HCT116 (cell line): ENCODE measurements at regions not wholly inside any gene's neighbourhood (a gene's known extent, or its start where the extent isn't known, plus 50 kb on each side); places are given as distances from the start of the nearest gene placed in this dataset.

ENCODE experiments used
- ATAC-seq: fragments of 200-7000 bp; cut with Tn5 transposase; 2 replicates; pipeline ENCODE4 v1.9.1; 2020; ENCODE audit warnings: mild to moderate bottlenecking, moderate library complexity
- BruUV-seq: library from RNA; stranded (reverse); fragments of 400-500 nt; replicated peaks from 2 replicates; lab custom pipeline; 2021; lab: Mats Ljungman, UMichigan
- CTCF ChIA-PET: fragments of 300-600 bp; sonication (Branson Sonifier 250); formaldehyde crosslinking; loops from one replicate; lab custom pipeline; 2021; ENCODE audit warnings: antibody characterized with exemption; lab: Charles Lee
- POLR2A ChIA-PET: fragments of 300-600, 350-600 bp; sonication (Branson Sonifier 250); formaldehyde crosslinking; loops from one replicate; lab custom pipeline; 2021; ENCODE audit warnings: antibody characterized with exemption; lab: Charles Lee
- RAD21 ChIA-PET, 2 experiments: fragments of 300-600 bp; sonication (Branson Sonifier 250); formaldehyde crosslinking; loops; one replicate each; lab custom pipeline; 2023; ENCODE audit warnings: low total read pairs in 2 of 2; ENCODE audit not compliant: uncharacterized antibody in 2 of 2, unreplicated experiment in 2 of 2, low non-redundant PET in 1 of 2; lab: Charles Lee
- DNase-seq: peaks from one replicate; pipeline ENCODE4 v3.0.0-alpha.2; 2010; ENCODE audit warnings: low read depth, low spot score
- H2AFZ ChIP-seq: fragments of 200-600 bp; shearing (Covaris generic), sonication (generic); 2 replicates; pipeline ENCODE4 v1.6.1; 2017; ENCODE audit warnings: low read depth, mixed run types, mixed read lengths, antibody characterized with exemption, low read length; ENCODE audit not compliant: poor library complexity, severe bottlenecking
- H3K27ac ChIP-seq: 2 replicates; pipeline ENCODE4 v1.5.1; 2012; ENCODE audit warnings: low read depth, low read length
- H3K27me3 ChIP-seq: fragments of 200-600 bp; sonication (generic); 2 replicates; pipeline ENCODE4 v1.6.1; 2016; ENCODE audit warnings: mixed run types, low read length, mixed read lengths; ENCODE audit not compliant: insufficient read depth
- H3K36me3 ChIP-seq, 2 experiments: fragments of 200-500 bp in 1 of 2; fragments of 200-600 bp in 1 of 2; sonication (Bioruptor generic) in 1 of 2; sonication (generic) in 1 of 2; 2 replicates each; pipeline versions ENCODE4 v1.5.1 to v1.6.1; 2014 to 2016; ENCODE audit warnings: low read length in 2 of 2, inconsistent platforms in 1 of 2, mixed read lengths in 1 of 2, mixed run types in 1 of 2; ENCODE audit not compliant: insufficient read depth in 2 of 2, control insufficient read depth in 1 of 2
- H3K4me1 ChIP-seq, 2 experiments: fragments of 200-600 bp in 1 of 2; sonication (generic) in 1 of 2; 2 replicates each; pipeline versions ENCODE4 v1.5.1 to v1.6.1; 2012 to 2017; ENCODE audit warnings: low read length in 2 of 2, inconsistent platforms in 1 of 2, mild to moderate bottlenecking in 1 of 2, mixed read lengths in 1 of 2, mixed run types in 1 of 2, moderate library complexity in 1 of 2; ENCODE audit not compliant: insufficient read depth in 2 of 2, control insufficient read depth in 1 of 2
- H3K4me2 ChIP-seq: fragments of 200-600 bp; sonication (generic); 2 replicates; pipeline ENCODE4 v1.6.1; 2017; ENCODE audit warnings: mixed run types, low read length, mixed read lengths
- H3K4me3 ChIP-seq, 2 experiments: fragments of 200-600 bp in 1 of 2; sonication (generic) in 1 of 2; replicated peaks in 1 of 2; 2 replicates each; pipeline ENCODE4 v1.5.1; 2011 to 2016; ENCODE audit warnings: low read length in 2 of 2, control low read depth in 1 of 2, low read depth in 1 of 2, mild to moderate bottlenecking in 1 of 2, mixed read lengths in 1 of 2, mixed run types in 1 of 2
- H3K79me2 ChIP-seq: fragments of 200-600 bp; sonication (generic); 2 replicates; pipeline ENCODE4 v1.6.1; 2017; ENCODE audit warnings: mild to moderate bottlenecking, mixed run types, low read length, moderate library complexity, mixed read lengths; ENCODE audit not compliant: insufficient read depth
- H3K9ac ChIP-seq: fragments of 200-600 bp; sonication (generic); 2 replicates; pipeline ENCODE4 v1.6.1; 2016; ENCODE audit warnings: low read length, mixed read lengths
- H3K9me2 ChIP-seq: fragments of 200-600 bp; sonication (generic), shearing (Covaris generic); 2 replicates; pipeline ENCODE4 v1.6.1; 2017; ENCODE audit warnings: mixed run types, mild to moderate bottlenecking, moderate library complexity; ENCODE audit not compliant: insufficient read depth
- H3K9me3 ChIP-seq, 2 experiments: fragments of 200-500 bp in 1 of 2; fragments of 200-600 bp in 1 of 2; sonication (Bioruptor generic) in 1 of 2; sonication (generic) in 1 of 2; 2 replicates each; pipeline ENCODE4 v1.6.1; 2014 to 2017; ENCODE audit warnings: low read length in 2 of 2, mixed read lengths in 2 of 2, inconsistent platforms in 1 of 2, low read depth in 1 of 2, mild to moderate bottlenecking in 1 of 2, mixed run types in 1 of 2, moderate library complexity in 1 of 2; ENCODE audit not compliant: control insufficient read depth in 1 of 2, insufficient read depth in 1 of 2
- H4K20me1 ChIP-seq: fragments of 200-600 bp; sonication (generic), shearing (Covaris generic); 2 replicates; pipeline ENCODE4 v1.6.1; 2017; ENCODE audit warnings: mixed run types, mild to moderate bottlenecking, moderate library complexity; ENCODE audit not compliant: insufficient read depth
- CBX3 ChIP-seq: IDR thresholded peaks from 2 replicates; pipeline ENCODE4 v1.6.1; 2012; ENCODE audit warnings: low read depth
- EGR1 ChIP-seq: IDR thresholded peaks from 2 replicates; pipeline ENCODE4 v1.6.1; 2012; ENCODE audit warnings: low read depth
- ELF1 ChIP-seq: IDR thresholded peaks from 2 replicates; pipeline ENCODE4 v1.6.1; 2012; ENCODE audit warnings: low read depth, borderline replicate concordance
- EZH2 ChIP-seq: fragments of 200-600 bp; sonication (generic); IDR thresholded peaks from 2 replicates; pipeline ENCODE4 v1.6.1; 2017; ENCODE audit warnings: antibody characterized with exemption, mixed run types
- EZH2phosphoT487 ChIP-seq: fragments of 200-600 bp; IDR thresholded peaks from 2 replicates; pipeline ENCODE4 v1.6.1; 2018; ENCODE audit warnings: antibody characterized with exemption, borderline replicate concordance
- JUND ChIP-seq: IDR thresholded peaks from 2 replicates; pipeline ENCODE4 v1.6.1; 2012
- POLR2A ChIP-seq: IDR thresholded peaks from 2 replicates; pipeline ENCODE4 v1.7.0; 2011; ENCODE audit warnings: borderline replicate concordance; ENCODE audit not compliant: insufficient read depth, insufficient read length; ENCODE audit errors: extremely low read depth
- SIN3A ChIP-seq: IDR thresholded peaks from 2 replicates; pipeline ENCODE4 v1.6.1; 2012; ENCODE audit warnings: low read depth
- SP1 ChIP-seq: IDR thresholded peaks from 2 replicates; pipeline ENCODE4 v1.6.1; 2012; ENCODE audit warnings: low read depth
- SRF ChIP-seq: IDR thresholded peaks from 2 replicates; pipeline ENCODE4 v1.6.1; 2012; ENCODE audit warnings: low read depth
- TCF7L2 ChIP-seq: IDR thresholded peaks from 2 replicates; pipeline ENCODE4 v1.7.0; 2011; ENCODE audit warnings: borderline replicate concordance, inconsistent platforms; ENCODE audit not compliant: insufficient read depth, insufficient read length; ENCODE audit errors: extremely low read depth
- ZFX ChIP-seq: fragments of 450-650 bp; IDR thresholded peaks from 2 replicates; pipeline ENCODE4 v1.6.1; 2017
- ZNF274 ChIP-seq: fragments of 200-500 bp; sonication (Bioruptor generic); IDR thresholded peaks from 2 replicates; pipeline ENCODE4 v1.6.1; 2014; ENCODE audit warnings: mild to moderate bottlenecking, low read depth, low read length, inconsistent platforms
- intact Hi-C: fragments of 100-400 bp; cut with micrococcal nuclease; formaldehyde crosslinking; loops from 2 replicates; pipeline ENCODE4 v1.10.0; 2022
- TF ChIP-seq, protein P1 (sequence below), 3 experiments: fragments of 200-600 bp in 1 of 3; sonication (generic) in 1 of 3; IDR thresholded peaks in 2 of 3; conservative IDR thresholded peaks in 1 of 3; 2 replicates each; pipeline ENCODE4 v1.5.1; 2012 to 2017; ENCODE audit warnings: low read depth in 2 of 3, low read length in 2 of 3, antibody characterized with exemption in 1 of 3, borderline replicate concordance in 1 of 3, control low read depth in 1 of 3, mild to moderate bottlenecking in 1 of 3, mixed read lengths in 1 of 3, mixed run types in 1 of 3, moderate library complexity in 1 of 3; ENCODE audit not compliant: insufficient read depth in 1 of 3
- TF ChIP-seq, protein P2 (sequence below): IDR thresholded peaks from 2 replicates; pipeline ENCODE4 v1.6.1; 2011; ENCODE audit warnings: mild to moderate bottlenecking, low read length, moderate library complexity; ENCODE audit not compliant: insufficient replicate concordance; ENCODE audit errors: extremely low read depth
- TF ChIP-seq, protein P3 (sequence below): IDR thresholded peaks from 2 replicates; pipeline ENCODE4 v1.6.1; 2012

DNA sequence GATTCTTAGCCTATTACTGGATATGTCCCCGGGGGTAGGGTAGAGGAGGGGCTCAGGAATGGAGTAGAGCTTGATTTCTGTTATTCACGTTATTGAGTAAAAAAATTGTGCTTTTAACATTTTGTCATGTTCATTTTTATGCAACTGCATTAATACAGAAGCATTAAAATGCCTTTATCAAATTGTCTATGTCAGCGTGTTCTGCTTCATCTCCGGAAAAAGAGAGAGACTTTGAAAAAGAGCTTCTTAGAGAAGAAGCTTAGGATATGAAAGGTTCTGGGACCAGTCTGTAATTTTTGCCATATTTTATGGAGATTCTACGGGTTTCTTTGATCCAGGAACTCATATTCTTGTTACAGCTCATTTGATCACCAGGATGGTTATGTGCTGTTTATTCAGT, 82.0 kb downstream of the SLC10A2 start:
- Histone ChIP-seq H3K9me3 (no peaks in the 10 kb centered on the region), H3K4me3 (no peak overlapping the region), H2AFZ (no peak overlapping the region), H3K9me2 (no peaks in the 10 kb centered on the region), H3K27me3 (no peaks in the 10 kb centered on the region), H3K27ac (no peak overlapping the region), H3K4me2 (no peak overlapping the region), H3K9ac (no peak overlapping the region), H3K4me1 (no peaks in the 10 kb centered on the region), H3K79me2 (no peaks in the 10 kb centered on the region), H4K20me1 (no peaks in the 10 kb centered on the region), H3K36me3 (no peaks in the 10 kb centered on the region)
- no peak for TF ChIP-seq TCF7L2
- TF ChIP-seq EZH2, result no peak
- TF ChIP-seq JUND, result no peak
- TF ChIP-seq SIN3A, result no peak
- no peak for TF ChIP-seq ZNF274
- no peak for TF ChIP-seq CBX3
- TF ChIP-seq EGR1, result no peak
- TF ChIP-seq SP1, result no peak
- no peak for TF ChIP-seq EZH2phosphoT487
- TF ChIP-seq, protein P1, sequence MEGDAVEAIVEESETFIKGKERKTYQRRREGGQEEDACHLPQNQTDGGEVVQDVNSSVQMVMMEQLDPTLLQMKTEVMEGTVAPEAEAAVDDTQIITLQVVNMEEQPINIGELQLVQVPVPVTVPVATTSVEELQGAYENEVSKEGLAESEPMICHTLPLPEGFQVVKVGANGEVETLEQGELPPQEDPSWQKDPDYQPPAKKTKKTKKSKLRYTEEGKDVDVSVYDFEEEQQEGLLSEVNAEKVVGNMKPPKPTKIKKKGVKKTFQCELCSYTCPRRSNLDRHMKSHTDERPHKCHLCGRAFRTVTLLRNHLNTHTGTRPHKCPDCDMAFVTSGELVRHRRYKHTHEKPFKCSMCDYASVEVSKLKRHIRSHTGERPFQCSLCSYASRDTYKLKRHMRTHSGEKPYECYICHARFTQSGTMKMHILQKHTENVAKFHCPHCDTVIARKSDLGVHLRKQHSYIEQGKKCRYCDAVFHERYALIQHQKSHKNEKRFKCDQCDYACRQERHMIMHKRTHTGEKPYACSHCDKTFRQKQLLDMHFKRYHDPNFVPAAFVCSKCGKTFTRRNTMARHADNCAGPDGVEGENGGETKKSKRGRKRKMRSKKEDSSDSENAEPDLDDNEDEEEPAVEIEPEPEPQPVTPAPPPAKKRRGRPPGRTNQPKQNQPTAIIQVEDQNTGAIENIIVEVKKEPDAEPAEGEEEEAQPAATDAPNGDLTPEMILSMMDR (IDR thresholded peaks at IDR 0.05 in 2 of 3, conservative IDR thresholded peaks at IDR 0.05 in 1 of 3; ENCODE audit: borderline replicate concordance in 1 of 3, insufficient read depth in 1 of 3, low read depth in 2 of 3, low read length in 2 of 3), result no peak
- no peak for TF ChIP-seq POLR2A
- no peak for TF ChIP-seq ZFX
- no peak for TF ChIP-seq ELF1
- TF ChIP-seq, protein P2, sequence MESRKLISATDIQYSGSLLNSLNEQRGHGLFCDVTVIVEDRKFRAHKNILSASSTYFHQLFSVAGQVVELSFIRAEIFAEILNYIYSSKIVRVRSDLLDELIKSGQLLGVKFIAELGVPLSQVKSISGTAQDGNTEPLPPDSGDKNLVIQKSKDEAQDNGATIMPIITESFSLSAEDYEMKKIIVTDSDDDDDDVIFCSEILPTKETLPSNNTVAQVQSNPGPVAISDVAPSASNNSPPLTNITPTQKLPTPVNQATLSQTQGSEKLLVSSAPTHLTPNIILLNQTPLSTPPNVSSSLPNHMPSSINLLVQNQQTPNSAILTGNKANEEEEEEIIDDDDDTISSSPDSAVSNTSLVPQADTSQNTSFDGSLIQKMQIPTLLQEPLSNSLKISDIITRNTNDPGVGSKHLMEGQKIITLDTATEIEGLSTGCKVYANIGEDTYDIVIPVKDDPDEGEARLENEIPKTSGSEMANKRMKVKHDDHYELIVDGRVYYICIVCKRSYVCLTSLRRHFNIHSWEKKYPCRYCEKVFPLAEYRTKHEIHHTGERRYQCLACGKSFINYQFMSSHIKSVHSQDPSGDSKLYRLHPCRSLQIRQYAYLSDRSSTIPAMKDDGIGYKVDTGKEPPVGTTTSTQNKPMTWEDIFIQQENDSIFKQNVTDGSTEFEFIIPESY, result no peak
- no peak for TF ChIP-seq SRF
- TF ChIP-seq, protein P3, sequence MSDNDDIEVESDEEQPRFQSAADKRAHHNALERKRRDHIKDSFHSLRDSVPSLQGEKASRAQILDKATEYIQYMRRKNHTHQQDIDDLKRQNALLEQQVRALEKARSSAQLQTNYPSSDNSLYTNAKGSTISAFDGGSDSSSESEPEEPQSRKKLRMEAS, result no peak
- intact Hi-C loops, result no loop called here
- ChIA-PET CTCF (no interaction called here), RAD21 (no interaction called here), POLR2A (no interaction called here)
- DNase-seq (no peak), ATAC-seq (no peak)
- BruUV-seq, result no TSS peak
